BJ (cell line): ENCODE measurements at regions not wholly inside any gene's neighbourhood (a gene's known extent, or its start where the extent isn't known, plus 50 kb on each side); places are given as distances from the start of the nearest gene placed in this dataset.

ENCODE experiments used
- CTCF ChIA-PET: fragments of 350-600 bp; formaldehyde crosslinking; extraction: SDS; loops from one replicate; lab custom pipeline; 2021; ENCODE audit warnings: antibody characterized with exemption, inconsistent platforms; lab: Yijun Ruan, JAX
- POLR2A ChIA-PET: fragments of 300-600 bp; sonication (Branson Sonifier 250); formaldehyde crosslinking; extraction: SDS; loops from one replicate; lab custom pipeline; 2021; ENCODE audit warnings: antibody characterized with exemption; lab: Charles Lee
- DNase-seq: peaks from one replicate; pipeline ENCODE4 v3.0.0-alpha.2; 2011; ENCODE audit warnings: low read depth
- H3K27me3 ChIP-seq: 2 replicates; pipeline ENCODE4 v1.6.0; 2011; ENCODE audit warnings: low read length; ENCODE audit not compliant: control insufficient read depth, insufficient read depth
- H3K36me3 ChIP-seq: 2 replicates; pipeline ENCODE4 v1.5.1; 2011; ENCODE audit warnings: low read length; ENCODE audit not compliant: control insufficient read depth, insufficient read depth
- H3K4me3 ChIP-seq: 2 replicates; pipeline ENCODE4 v1.5.1; 2011; ENCODE audit warnings: low read depth, mild to moderate bottlenecking, control low read depth, low read length
- CTCF ChIP-seq: IDR thresholded peaks from 2 replicates; pipeline ENCODE4 v1.5.1; 2011; ENCODE audit warnings: low read depth, mild to moderate bottlenecking, control low read depth, inconsistent platforms, low read length, moderate library complexity; ENCODE audit not compliant: insufficient read depth

- no peak for TF ChIP-seq CTCF
- no peak overlapping the region for H3K4me3 ChIP-seq
- no peaks in the 10 kb centered on the region for H3K36me3 ChIP-seq
- ChIA-PET POLR2A (no interaction called here), CTCF (interaction anchor here (1.5 kb wide), 1 partner anchor 13 kb away, joined by 3 read pairs; no protein-coding TSS in a partner anchor)
- DNase-seq = peak; percentile 1
- no peaks in the 10 kb centered on the region for H3K27me3 ChIP-seq
These were observed 403.2 kb upstream of the B3GALT2 start for GRCh38 chr1:193589597-193590040.

DNA sequence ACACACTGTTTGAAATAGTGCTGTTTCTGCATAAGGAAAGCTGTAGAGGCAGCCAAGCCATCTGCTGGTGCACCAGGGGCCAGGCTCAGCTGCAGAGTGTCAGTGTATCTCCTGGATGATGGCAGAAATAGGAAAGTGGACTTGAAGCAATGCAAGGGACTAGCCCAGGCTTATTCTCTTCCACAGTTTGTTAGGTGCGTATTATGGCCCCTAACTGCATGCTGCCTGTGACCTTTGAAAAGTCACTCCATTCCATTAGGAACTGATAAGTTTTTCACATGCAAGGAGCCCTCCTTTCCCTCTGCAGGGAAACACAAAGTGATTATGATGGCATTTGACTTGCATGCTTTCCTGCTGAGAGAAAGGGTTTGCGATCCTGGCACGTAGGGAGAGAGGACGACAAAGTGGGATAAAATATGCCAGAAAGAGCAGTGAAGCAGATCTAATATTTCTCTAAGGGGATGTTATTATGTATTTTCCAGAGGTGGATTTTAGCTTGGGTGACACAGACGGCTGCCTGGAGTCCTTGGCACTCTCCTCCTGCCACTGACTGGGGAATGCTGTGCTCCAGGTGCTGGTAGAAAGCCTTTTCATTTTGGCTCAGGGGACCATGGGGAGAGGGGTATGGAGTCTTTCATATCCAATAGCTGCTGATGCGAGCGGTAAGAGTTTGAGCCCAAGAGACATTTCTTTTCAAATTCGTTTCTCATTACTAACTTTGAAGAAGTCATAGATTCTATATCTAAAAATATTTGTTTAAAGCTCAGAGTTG, 402.1 kb upstream of the B3GALT2 start:
- TF ChIP-seq CTCF = no peak
- no peak for DNase-seq
- H3K27me3 ChIP-seq = no peaks in the 10 kb centered on the region
- no peaks in the 10 kb centered on the region for H3K36me3 ChIP-seq
- POLR2A ChIA-PET = no interaction called here
- no peak overlapping the region for H3K4me3 ChIP-seq
- CTCF ChIA-PET = no interaction called here

DNA sequence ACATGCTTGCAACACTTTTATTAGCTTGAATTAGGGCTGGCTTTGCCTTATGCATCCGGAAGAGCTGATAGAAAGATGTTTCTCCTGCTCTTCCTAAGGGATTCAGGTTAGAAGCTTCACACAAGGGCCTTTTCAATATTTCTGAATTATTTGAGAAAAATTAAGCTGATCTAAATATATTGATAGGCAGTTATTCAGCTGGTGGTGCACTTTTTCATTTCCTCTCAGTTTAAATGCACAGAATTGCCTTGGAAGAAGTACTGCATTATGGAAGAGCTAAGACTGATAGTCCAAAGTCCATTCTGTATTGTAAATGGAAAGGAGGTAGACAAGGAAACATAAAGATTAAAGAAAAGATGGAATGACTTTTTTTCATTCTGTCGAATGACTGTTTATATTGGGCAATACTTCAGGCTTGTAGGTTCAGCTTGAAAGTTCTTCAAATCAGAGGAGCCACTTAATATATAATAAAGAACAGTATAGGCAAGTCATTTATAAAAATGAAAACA, 398.4 kb upstream of the B3GALT2 start:
- H3K4me3 ChIP-seq = no peak overlapping the region
- no peak for DNase-seq
- ChIA-PET CTCF (interaction anchor here (1.3 kb wide), 1 partner anchor 11 kb away, joined by 3 read pairs; no protein-coding TSS in a partner anchor), POLR2A (no interaction called here)
- H3K36me3 ChIP-seq = no peaks in the 10 kb centered on the region
- H3K27me3 ChIP-seq = no peaks in the 10 kb centered on the region
- no peak for TF ChIP-seq CTCF

GRCh38 chr1:193581341-193581740, 394.9 kb upstream of the B3GALT2 start:
- Histone ChIP-seq H3K27me3 (no peaks in the 10 kb centered on the region), H3K4me3 (no peak overlapping the region), H3K36me3 (no peaks in the 10 kb centered on the region)
- TF ChIP-seq CTCF = no peak
- no peak for DNase-seq
- CTCF ChIA-PET = interaction anchor here (0.6 to 1.5 kb wide), 2 partner anchors 10 to 30 kb away, joined by 3 read pairs; no protein-coding TSS in a partner anchor
- POLR2A ChIA-PET = no interaction called here

DNA sequence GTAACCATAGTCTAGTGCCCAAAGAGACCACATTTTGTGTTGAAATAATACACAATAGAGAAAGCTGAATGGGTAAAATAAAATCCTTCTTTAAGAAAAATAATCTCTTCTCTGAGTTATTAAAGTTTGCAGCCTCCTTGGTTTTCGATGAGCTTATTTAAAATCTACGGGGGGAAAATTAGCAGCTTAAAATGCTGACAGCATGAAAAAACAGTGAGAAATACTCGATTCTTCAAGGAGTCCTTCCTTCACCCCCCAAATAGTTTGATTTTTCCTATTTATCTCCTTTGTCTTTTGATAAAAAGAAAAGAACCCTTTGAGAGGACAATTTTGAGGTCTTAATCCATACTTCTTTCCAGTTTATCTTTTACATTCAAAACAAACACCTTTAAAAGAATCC, 394.0 kb upstream of the B3GALT2 start:
- Histone ChIP-seq H3K27me3 (no peaks in the 10 kb centered on the region), H3K4me3 (no peak overlapping the region), H3K36me3 (no peaks in the 10 kb centered on the region)
- POLR2A ChIA-PET = no interaction called here
- TF ChIP-seq CTCF = no peak
- CTCF ChIA-PET = interaction anchor here (1.5 kb wide), 1 partner anchor 11 kb away, joined by 3 read pairs; no protein-coding TSS in a partner anchor
- DNase-seq = no peak
